H1 (cell line): ENCODE measurements at regions not wholly inside any gene's neighbourhood (a gene's known extent, or its start where the extent isn't known, plus 50 kb on each side); places are given as distances from the start of the nearest gene placed in this dataset.

Source experiments
- CEBPB ChIP-seq: IDR thresholded peaks from 2 replicates; pipeline ENCODE4 v1.6.1; 2012; ENCODE audit warnings: low read depth, low read length
- CREB1 ChIP-seq: IDR thresholded peaks from 2 replicates; pipeline ENCODE4 v1.6.1; 2012; ENCODE audit warnings: inconsistent platforms
- CTCF ChIP-seq, 3 experiments: IDR thresholded peaks; 1 replicate in 2 of 3; 2 replicates in 1 of 3; pipeline versions ENCODE4 v1.5.1 to v1.6.1; 2011; ENCODE audit warnings: low read length in 3 of 3, mild to moderate bottlenecking in 3 of 3, inconsistent platforms in 2 of 3, low read depth in 1 of 3, moderate library complexity in 1 of 3; ENCODE audit not compliant: insufficient read depth in 1 of 3; ENCODE audit errors: control extremely low read depth in 1 of 3
- FOSL1 ChIP-seq: IDR thresholded peaks from 2 replicates; pipeline ENCODE4 v1.6.1; 2011; ENCODE audit warnings: mild to moderate bottlenecking, low read depth, low read length, moderate library complexity; ENCODE audit not compliant: insufficient read depth
- HDAC6 ChIP-seq: IDR thresholded peaks from one replicate; pipeline ENCODE4 v1.7.1; 2012; ENCODE audit warnings: low read depth, mild to moderate bottlenecking, inconsistent platforms, low read length, moderate library complexity
- POLR2A ChIP-seq, 2 experiments: IDR thresholded peaks; 1 replicate in 1 of 2; 2 replicates in 1 of 2; pipeline ENCODE4 v1.6.1; 2011; ENCODE audit warnings: low read depth in 2 of 2, low read length in 2 of 2, mild to moderate bottlenecking in 2 of 2; ENCODE audit errors: control extremely low read depth in 1 of 2
- POLR2AphosphoS5 ChIP-seq: IDR thresholded peaks from 2 replicates; pipeline ENCODE4 v1.6.1; 2011; ENCODE audit warnings: low read depth, low read length

DNA sequence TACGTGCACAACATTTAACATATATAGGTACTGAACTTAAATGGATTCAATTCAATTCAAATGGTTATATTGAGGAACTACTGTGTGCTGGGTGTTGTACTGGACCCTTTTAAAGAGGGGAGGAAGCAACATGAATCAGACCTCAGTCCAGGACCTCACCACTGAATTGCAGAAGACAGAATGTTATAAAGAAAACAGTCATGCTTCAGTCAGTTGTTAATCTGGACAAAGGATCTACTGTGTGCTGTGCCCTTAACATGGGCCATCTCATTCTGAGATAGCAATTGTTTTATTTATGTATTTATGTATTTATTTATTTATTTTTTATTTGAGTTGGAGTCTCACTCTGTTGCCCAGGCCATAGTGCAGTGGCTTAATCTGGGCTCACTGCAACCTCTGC, 240.1 kb downstream of the HAPSTR1 start:
- TF ChIP-seq POLR2A (IDR thresholded peaks at IDR 0.05; ENCODE audit: control extremely low read depth in 1 of 2, low read depth in 2 of 2, low read length in 2 of 2) (no peak), POLR2AphosphoS5 (no peak), FOSL1 (no peak), CTCF (IDR thresholded peaks at IDR 0.05; ENCODE audit: control extremely low read depth in 1 of 3, insufficient read depth in 1 of 3, low read depth in 1 of 3, low read length in 3 of 3) (no peak), HDAC6 (no peak), CEBPB (no peak), CREB1 (no peak)
